GM19397 (cell line): ENCODE measurements at regions not wholly inside any gene's neighbourhood (a gene's known extent, or its start where the extent isn't known, plus 50 kb on each side); places are given as distances from the start of the nearest gene placed in this dataset.

ENCODE experiments used
- ATAC-seq: cut with Tn5 transposase; IDR thresholded peaks from one replicate; pipeline ENCODE4 v1.9.1; 2021; ENCODE audit warnings: mild to moderate bottlenecking, moderate library complexity; ENCODE audit not compliant: unreplicated experiment

DNA sequence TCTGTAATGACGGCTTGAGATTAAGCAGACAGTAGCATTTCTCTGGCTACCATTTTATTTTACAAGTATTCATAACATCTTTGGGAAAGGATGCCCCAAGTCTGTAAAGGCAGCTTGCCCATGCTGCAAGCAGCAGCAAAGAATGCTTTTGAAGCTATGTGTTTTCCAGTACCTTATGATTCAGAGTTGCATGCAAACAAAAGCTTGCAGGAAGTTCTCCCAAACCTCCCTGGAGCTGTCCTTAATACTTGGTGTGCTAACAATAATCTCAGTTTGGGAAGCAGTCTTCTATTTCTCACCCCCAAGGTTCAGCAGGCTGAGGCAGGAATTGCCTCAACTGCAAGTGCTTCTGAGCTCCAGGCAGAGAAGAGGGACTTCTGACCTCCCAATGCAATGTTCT lies 60.8 kb downstream of the CCNA1 start:
- no peak for ATAC-seq

DNA sequence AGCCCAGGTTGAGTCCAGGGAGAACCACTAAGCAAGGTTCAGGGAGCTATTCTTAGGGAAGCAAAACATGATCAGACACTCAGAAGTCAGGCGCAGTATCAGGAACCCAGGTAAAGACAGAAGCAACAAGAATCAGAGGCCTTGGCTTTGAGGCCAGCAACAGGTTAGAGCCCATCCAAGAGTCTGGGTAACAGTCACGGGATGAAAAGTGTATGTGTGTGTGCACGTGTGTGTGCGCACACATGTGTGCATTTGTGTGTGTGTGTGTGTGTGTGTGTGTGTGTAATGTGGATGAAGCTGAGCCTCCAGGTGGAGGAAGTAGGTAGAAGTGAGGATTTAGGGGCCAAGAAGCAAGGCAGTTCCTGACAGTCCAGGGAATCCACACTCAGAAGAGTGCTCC lies 63.1 kb downstream of the CCNA1 start:
- no peak for ATAC-seq

DNA sequence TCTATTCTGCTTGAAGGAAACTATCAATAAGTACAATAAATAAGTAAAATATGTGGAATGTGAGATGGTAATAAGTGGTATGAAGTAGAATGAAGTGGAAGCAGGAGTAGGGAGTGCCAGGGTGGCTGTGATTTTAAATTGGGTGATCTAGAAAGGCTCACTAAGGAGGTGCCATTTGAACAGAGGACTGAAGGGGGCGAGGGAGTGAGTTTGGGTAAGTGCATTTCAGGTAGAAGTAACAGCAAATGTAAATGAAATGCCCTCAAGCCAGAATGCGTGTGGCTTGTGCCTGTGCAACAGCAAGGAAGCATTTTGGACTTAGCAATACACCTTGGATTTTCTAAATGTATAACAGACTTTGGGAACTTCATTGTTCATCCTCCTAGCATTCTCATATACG lies 77.1 kb downstream of the CCNA1 start:
- no peak for ATAC-seq

DNA sequence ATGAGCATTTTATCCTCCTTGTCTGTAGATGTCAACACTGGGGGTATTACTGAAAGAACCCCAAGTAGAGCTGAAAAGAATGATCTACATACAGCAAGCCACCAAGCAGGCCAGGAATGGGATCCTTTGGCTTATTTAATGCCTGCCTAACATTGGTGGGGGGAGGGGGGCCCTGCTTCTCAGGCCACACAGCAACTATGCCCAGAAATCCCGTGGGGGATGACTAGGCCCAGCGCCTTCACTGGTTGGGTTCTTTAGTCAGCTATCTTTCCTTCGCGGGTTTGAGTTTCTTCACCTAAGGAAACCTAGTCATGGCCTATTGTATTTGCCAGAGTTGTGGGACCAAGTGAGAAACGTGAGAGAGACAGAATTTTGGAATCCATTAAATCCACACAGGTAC lies 80.5 kb downstream of the CCNA1 start:
- ATAC-seq: no peak

DNA sequence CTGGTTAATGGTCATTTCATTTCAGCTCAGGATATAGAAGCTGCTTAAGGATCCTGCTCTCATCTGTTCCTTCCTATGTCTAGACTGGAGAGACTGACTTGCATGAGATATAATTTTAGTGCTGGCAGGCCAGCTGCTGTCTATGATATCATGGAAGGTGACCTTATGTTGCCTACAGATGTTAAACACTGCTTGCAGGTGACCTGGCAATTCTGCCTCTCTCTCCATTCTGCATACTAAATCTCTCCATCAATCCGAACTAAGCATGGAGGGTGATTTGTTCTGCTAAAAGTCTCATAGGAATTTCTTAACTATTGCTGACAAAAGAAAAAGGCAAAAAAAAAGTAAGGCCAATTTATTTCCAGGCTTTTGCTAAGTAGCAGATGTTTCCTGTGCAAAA lies 81.0 kb downstream of the CCNA1 start:
- no peak for ATAC-seq

DNA sequence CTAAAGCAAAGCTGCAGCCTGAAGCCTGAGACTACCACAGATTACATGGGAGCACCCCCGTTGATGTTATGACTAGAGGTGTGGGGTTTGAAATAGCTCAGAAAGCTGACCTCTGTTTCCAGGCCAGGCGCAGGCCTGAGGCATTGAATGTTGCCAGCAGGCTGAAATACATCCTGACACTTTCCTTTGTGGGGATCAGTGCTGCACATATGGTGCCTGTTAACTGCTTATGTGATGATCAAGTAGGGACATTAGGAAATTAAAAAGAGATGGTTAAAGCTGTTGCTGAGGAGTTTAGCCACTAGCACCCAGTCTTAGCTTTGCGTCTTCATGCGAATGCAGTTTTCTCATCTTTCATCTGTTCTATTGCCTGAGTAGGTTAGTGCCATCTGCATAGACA lies 83.2 kb downstream of the CCNA1 start:
- ATAC-seq: no peak

DNA sequence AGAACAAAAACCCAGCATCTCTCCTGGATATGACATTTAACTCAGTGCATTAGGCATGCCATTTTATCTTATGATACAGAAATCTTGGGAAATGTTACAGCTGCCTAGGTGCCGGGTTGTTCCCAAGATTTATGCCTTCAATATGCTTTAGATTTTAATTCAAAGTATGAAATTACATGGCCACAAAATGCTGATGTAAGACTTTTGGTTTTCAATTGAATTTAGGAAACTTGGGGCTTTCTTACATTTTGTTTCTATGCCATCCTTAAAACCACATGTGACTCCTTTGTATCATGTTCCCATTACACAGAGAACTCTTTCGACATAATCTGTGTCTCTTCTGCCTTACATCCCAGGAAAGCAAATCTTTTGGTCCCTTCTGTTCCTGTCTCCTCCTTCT lies 83.9 kb downstream of the CCNA1 start:
- no peak for ATAC-seq

DNA sequence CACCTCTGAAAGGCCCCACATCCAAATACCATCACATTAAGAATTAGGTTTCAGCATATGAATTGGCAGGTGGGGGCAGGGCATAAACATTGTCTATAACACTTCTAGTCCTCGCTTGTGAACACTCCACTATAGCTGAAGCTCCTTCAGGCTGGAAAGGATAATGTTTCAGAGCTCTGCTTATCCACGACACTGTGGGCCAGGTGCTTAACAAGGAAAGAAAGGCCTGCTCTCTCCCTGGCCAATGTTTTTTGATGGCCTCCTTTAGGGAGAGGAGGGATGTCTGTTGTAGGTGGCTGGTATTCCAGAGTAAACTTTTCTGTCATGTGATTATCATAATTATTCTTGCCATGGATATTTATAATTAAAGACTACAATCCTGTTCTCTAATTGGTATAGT lies 86.4 kb downstream of the CCNA1 start:
- no peak for ATAC-seq

DNA sequence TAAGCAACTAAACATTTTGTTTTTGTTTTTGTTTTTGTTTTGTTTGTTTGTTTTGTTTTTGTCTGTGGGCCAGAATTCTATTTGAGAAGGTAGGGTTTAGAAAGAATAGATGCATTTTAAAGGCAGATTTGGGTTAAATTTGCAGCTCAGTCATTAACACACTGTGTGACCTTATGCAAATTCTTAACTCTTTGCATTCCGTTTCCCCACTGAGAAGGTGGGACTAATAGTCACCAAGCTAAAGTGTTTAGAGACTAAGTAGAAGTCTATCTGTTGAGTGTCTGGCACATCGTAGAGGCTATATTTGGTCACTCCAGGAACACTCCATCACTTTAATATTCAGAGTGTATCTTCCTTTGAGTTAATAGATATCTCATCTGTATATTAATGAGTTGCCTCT lies 87.1 kb downstream of the CCNA1 start:
- no peak for ATAC-seq

DNA sequence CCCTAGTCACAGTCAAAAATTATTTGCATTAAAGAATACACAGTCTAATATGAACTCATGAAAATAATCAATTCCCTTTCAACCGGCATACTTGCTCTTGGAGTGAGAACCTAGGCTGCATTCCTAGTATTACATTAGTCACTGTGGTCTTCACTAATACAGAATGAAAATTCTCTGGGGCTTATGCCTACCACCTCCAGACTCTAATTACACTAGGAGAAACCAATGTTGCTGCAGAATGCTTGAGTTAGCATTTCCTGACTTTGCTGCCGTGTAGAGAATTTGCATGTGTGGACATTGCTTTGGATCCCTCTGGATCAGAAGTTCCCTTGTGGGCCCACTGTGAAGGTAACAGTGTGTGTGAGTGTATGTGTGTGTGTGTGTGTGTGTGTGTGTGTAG lies 87.8 kb downstream of the CCNA1 start:
- ATAC-seq: no peak

DNA sequence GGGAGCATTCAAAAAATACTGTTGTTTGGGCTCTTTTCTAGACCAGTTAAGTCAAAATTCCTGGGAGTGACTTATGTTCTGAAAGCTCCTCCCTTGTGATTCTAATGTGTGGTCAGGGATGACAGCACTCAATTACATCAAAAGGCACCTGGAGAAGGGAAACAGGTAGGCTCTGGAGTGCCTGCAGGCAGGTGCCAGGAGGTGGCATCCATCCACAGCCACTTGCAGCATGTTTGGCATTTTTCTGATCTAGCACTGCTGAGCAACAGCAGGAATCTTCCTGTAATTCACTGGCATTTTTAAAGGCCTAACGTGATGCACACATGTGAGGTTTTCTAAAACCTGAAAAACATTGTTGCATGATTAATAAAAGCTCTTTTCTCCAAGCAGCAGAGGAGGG lies 94.6 kb downstream of the CCNA1 start:
- no peak for ATAC-seq

DNA sequence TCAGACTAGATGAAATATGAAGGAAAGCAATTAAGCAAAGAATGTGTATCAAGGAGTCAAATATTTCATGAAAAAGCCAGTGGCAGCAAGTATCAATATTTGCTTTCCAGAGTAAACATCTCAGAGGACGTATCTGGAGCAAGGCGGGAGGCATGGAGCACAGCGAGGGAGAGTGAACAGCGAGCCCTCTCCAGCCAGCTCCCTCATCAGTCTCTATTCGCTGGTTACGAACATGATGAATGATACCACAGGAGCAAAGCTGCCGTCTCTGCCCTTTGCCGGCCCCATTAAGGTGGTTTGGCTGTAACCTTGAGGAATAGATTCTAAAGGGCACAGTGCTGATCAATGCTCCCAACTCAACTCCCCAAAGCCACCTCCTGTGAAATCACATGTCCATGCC lies 95.8 kb downstream of the CCNA1 start:
- ATAC-seq: no peak

DNA sequence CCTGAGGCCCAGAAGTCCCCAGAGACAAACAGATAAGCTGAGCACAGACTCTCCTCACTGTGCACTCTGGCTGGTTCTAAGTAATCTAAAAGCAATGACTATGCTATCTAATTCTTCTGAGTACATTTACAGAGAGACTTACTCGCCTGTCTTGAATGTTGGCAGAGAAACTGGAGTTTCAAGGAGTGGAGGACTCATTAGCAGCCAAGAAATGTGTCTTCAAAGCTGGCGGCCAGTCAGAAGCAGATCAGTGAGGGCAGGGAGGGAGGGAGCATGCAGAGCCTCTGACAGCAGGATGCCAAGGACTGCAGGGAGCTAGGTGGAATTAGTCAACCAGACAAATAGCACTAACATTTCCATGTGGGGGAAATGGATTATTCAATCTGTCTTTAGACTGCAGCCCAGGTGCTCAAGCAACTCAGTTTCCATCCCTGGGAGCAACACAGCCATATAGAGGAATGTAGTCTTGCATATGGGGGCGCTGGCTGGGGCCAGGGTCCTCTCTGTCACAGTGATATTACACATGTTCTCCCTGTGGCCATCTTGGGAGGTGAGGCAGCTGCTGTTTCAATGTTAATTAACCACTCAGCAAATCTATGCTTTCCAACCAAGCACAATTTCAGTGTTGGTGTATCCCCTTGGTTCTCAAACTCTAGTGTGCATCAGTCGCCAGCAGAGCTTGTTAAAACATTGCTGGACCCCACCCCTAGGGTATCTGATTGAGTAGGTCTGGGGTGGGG lies 97.9 kb downstream of the CCNA1 start:
- ATAC-seq: no peak

DNA sequence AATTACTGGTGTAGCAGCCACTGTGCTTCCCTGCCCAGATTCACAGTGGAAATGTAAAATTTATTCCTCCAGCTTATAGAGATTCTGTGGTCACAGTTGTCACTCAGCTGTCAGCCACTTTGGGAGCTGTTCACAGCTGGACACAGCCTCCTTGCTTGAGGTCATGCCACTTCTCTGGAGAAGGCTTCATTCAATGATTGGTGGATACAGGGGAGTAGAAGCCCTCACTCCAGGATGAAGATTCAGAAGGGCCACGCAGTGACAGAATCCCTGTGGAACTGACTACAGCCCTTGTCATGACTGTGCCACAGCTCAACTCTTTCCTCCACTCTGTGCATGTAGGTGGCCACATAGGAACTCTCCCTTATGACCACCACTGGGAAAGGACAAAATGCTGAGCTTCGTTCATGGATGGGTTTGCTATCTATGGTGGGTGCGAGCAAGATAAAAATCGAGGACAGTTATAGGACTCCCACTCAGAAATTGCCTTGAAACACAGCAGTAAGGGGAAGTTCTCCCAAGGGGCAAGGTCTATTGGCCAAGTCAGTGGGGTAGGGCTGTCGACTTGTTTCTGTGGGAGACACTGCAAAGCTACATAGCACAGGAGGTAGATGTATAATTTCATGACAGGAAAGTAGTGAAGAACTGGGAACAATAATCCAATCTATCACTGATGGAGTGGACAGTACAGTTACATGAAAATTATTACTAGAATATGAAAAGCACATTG lies 98.7 kb downstream of the CCNA1 start:
- ATAC-seq: no peak

DNA sequence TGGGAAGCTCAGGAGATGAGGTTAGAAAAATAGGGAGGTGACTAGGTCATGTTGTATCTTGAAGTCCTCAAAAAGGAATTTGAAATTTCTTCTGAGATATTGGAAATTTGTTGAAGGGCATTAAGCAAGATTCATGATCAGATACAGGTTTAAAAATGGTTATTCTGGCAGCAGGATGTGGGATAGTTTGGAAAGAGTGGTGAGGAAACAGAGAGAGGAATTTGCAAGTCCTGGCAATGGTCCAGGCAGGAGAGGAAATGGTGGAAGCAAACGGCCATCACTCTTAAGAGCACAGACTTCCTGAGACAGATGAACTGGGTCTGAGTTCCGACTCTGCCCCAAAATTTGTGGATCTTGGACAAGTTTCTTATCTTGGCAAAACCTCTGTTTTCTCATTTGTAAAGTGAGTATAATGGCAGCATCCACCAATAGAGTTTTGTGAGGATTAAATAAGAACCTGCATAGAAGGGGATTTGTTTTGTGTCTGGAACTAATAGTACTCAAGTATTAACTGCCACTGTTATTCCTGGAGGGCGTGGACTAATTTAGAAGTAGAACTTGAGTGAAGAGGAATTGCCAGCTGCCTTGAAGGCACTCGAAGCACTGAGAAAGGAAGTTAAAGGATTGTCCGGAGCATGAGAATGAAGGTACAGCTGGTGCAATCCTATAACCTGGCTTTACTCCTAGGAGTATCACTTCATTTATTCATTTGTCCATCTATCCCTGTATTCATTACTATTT lies 99.6 kb downstream of the CCNA1 start:
- no peak for ATAC-seq

DNA sequence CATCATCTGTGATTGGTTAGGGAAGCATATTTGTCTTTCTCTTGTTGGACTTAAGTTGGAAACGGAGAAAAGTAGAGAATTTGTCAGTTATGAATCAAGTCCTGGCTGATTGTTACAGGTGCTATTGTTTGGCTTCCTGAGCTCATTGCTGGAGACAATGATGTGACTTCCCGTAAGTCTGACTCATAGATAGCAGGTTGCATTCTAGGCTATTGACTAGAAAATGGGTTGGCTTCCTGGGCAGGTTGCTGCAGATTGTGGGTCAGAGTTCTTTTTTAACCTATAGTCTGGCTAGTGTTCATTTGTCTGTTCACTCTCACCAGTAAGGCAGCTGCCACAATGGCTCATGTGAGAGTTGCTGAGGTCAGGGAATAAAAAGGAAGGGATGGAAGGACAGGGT lies 101.5 kb downstream of the CCNA1 start:
- ATAC-seq: no peak

DNA sequence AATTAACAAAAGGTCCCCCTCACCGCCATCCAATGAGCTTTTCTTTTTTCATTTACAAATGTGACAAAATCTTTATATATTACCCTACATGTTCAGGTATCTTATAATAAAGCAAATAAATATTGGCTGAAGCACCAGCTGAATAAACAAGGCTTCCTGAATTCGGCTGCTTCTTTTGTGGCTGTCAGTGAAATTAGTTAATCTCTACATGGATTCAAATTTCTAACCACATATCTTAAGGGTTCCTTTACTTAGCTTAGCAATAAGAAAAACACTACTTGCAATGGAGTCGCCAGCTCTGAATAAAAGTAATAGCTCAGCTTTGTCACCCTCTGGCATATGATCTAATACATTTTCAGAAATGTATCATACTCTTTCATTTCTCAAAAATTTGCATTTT lies 104.3 kb downstream of the CCNA1 start:
- no peak for ATAC-seq

DNA sequence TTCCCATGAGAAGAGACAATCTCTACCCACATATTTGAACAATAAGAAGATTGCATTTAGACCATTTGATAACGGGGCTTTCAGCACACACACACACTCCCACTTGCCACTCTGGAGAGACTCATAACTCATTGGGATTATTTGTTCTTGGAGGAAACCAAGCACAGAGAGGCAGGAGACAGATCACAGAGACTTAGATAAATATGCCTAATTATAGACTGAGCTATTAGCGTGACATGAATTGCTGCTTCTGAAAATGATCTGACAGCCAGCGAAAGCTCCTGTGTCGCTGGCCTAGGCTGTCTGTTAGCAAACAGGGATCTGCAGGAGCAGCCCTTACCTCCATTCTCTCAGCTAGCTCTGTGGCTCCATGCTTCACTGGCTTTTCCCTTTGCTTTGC lies 111.4 kb downstream of the CCNA1 start:
- ATAC-seq: no peak

DNA sequence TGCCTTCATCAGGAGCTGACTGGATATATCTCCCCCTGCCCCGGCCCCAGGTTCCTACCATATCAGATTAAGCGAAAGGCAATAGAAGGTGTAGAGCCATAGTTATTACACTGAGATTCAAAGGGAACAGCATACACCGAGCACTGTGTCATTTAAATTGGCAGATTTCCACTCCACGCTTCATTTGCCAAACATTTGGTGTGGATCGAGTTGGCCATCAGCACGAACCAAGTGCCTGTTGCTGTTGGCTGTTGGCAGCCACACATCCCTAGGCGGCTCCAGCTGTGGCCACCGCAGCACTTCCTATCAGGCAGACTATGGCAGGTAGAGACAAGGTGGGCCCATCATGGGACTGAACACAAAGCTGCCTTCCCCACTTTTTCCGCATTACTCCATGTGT lies 115.8 kb downstream of the CCNA1 start:
- no peak for ATAC-seq

DNA sequence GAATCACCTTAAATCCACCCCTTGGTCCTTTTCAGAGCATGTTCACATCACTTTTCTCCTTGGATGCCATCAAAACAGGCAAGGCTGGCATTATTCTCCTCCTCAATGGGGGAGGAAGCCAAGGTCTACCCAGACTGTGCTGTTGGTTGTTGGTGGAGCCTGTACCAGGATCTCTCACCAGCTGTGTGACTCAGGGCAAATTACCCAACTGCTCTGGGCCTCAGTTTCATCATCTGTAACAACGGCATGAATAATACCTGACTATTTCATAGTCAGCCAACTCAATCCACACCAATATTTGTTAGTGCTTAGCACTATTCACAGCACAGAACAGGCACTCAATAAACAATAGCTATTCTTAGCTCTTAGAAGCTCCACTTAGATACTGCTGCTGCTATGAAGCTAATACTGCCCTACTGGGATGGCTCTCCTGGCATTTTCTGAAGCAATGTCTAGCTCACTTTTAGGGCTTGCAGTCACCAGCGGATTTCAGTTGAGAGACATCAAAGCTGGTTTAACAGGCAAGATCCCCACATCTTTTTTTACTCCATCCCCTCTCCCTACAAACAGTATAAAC lies 116.9 kb downstream of the CCNA1 start:
- ATAC-seq: no peak

DNA sequence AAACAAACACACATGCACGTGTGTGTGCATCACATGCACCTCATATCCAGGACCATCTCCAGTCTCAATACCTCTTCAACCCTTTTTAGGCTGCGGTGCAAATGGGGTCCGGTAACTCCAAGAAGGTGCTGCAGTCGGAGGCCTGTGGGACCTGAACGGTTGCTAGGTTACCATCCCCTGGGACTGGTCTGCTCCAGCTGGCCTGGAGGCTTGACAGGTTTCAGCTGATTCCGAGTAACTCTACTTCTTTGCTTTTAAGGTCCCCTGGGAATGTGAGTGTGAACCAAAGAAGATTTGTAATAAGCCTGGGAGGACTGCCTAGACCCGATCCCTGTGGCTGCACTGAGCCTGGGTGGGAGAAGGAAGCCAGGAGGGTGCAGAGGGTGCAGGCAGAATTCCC lies 117.5 kb downstream of the CCNA1 start:
- ATAC-seq: no peak

DNA sequence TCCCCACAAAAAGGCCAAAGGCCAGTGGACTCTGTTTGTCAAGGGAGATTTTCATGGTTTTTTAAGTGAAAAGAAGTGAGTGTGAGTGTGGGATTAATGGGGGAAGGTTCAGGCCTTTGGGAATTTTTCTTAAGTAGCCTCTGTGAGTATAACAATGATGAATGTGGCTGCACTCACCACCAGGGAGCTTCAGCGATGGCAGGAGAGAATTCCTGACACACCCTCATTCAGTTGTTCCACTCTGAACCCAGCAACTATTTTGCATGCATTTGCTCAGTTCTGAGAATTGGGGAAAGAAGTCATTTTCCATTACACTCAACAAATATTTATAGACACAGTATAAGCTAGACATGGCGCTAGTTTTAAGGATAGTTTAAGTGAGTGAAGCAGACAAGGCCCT lies 117.9 kb downstream of the CCNA1 start:
- no peak for ATAC-seq
